ENCODE measurements at regions not wholly inside any gene's neighbourhood (a gene's known extent, or its start where the extent isn't known, plus 50 kb on each side); places are given as distances from the start of the nearest gene placed in this dataset.
A peak's percentile ranks its signal among the peaks of the same experiment; 100 is the strongest.

DNA sequence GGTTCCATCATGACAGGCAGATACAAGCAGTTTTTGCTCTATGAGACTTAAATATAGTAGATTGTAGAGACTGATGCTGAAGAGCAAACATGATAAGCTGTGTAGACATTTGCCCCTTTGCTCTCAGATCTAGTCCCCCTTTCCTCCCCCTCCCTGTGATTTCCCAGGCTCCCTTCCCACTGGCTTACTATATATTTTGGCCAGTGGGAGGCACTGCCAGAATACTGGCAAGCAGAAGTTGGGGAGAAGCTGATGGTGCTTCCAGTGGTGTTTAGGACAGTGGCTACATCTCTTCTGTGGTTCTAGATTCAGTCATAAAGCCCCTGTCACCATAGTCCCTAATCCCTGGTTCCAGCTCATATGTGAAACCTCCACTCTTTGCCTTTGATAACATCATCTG is 156.1 kb upstream of the STEAP4 start:
- no peak overlapping the region for H3K4me3 ChIP-seq (ENCODE audit: low read length)
- TF ChIP-seq, protein P1, sequence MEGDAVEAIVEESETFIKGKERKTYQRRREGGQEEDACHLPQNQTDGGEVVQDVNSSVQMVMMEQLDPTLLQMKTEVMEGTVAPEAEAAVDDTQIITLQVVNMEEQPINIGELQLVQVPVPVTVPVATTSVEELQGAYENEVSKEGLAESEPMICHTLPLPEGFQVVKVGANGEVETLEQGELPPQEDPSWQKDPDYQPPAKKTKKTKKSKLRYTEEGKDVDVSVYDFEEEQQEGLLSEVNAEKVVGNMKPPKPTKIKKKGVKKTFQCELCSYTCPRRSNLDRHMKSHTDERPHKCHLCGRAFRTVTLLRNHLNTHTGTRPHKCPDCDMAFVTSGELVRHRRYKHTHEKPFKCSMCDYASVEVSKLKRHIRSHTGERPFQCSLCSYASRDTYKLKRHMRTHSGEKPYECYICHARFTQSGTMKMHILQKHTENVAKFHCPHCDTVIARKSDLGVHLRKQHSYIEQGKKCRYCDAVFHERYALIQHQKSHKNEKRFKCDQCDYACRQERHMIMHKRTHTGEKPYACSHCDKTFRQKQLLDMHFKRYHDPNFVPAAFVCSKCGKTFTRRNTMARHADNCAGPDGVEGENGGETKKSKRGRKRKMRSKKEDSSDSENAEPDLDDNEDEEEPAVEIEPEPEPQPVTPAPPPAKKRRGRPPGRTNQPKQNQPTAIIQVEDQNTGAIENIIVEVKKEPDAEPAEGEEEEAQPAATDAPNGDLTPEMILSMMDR (IDR thresholded peaks at IDR 0.05; ENCODE audit: insufficient read depth, low read depth, low read length, missing control alignments) = no peak
- DNase-seq (ENCODE audit: low read depth) = no peak

DNA sequence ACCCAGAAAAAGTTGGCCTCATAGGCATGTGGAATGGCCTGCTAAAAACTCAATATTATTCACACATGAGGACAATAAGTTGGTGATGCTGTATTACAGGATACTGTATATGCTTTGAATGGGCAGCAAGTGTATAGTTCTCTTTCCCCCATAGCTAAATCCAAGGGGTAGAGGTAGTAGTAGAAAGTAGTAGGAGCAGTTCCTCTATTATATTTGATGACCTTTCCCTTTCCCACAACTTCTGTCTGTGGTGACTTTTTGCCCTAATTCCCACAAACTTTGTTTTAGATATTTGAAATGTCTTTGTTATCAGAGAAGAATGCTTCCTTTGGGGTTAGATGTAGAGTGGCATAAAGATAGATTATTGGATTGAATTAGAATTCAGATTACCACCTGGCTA is 154.0 kb upstream of the STEAP4 start:
- no peak for DNase-seq (ENCODE audit: low read depth)
- TF ChIP-seq, protein P1 (IDR thresholded peaks at IDR 0.05; ENCODE audit: insufficient read depth, low read depth, low read length, missing control alignments) = no peak

DNA sequence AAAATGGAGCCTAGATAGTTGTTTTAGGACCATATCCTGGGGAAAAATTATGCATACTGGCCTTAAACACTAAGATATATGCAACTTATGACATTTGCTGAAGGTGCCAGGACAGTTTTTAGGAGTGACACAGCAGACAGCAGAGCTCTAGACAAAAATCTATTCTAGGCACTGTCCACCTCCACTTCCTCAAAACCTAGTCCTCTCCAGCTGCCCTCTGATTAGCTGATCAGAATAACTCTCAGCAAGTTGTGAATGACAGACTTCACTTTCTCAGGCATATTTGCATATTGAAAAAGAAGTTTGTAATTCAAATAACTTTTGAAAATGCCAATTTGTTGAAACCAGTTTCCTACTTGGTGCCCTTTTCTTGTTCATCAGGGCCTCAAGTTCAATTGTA is 152.3 kb upstream of the STEAP4 start:
- TF ChIP-seq, protein P1 (IDR thresholded peaks at IDR 0.05; ENCODE audit: insufficient read depth, low read depth, low read length, missing control alignments) = no peak
- no peak overlapping the region for H3K4me3 ChIP-seq (ENCODE audit: low read length)
- DNase-seq (ENCODE audit: low read depth) = no peak

More for the DNA sequence above, 154.0 kb upstream of the STEAP4 start:
- H3K4me3 ChIP-seq (ENCODE audit: low read length) = no peak overlapping the region

DNA sequence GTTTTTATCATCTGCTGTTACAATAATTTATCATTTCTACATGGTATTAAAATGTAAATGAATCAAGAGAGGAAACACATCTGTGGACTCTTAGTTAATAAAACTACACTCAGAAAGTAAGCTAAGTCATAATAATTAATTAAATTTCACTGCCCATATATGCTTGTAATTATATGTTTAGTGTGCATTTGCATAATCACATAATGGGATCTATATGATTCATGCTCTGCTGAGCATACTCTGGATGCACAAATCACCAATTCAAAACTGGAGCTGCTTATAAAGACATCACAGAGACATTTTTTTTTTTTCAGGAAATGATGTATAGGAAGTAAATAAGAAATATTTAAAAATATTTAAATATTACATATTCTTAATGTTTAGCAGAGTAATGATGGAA is 151.6 kb upstream of the STEAP4 start:
- DNase-seq (ENCODE audit: low read depth) = no peak
- TF ChIP-seq, protein P1 (IDR thresholded peaks at IDR 0.05; ENCODE audit: insufficient read depth, low read depth, low read length, missing control alignments) = no peak
- no peak overlapping the region for H3K4me3 ChIP-seq (ENCODE audit: low read length)

DNA sequence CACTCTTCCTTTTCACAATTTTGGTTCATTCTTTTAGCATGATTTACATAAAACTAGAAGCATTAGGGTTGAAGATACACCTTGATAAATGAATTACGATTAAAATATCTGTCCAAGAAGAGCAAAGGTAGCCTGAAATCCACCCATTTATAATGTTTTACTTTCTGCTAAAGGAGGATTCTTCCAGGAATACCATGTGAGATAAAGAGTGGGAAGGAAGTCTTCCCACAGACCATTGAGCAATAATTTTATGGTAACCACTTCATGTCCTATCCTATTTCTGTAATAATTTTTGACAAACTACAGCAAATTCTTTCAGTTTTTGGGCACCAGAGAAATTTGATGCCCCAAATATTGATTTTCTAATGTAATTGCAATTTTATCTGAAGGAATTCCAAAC is 150.6 kb upstream of the STEAP4 start:
- no peak overlapping the region for H3K4me3 ChIP-seq (ENCODE audit: low read length)
- TF ChIP-seq, protein P1 (IDR thresholded peaks at IDR 0.05; ENCODE audit: insufficient read depth, low read depth, low read length, missing control alignments) = no peak
- no peak for DNase-seq (ENCODE audit: low read depth)

DNA sequence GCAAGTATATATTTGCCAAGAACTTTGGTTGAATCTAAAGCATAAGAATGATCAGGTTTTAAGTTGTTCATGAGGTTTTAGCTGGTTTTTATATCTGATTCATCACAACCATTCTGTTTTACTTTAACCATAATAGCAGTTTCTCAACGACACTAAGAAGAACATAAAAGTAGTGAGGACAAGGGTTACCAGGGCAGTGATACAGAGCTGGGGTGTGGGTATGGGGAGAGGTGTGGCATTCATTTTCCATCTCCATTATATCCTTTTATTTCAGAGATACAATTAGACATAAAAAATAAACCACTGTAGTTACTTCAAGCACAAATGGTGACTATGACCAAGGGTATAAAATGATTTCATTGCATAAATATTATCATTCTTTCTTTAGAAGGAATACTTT is 149.8 kb upstream of the STEAP4 start:
- DNase-seq (ENCODE audit: low read depth) = no peak
- no peak overlapping the region for H3K4me3 ChIP-seq (ENCODE audit: low read length)
- TF ChIP-seq, protein P1 (IDR thresholded peaks at IDR 0.05; ENCODE audit: insufficient read depth, low read depth, low read length, missing control alignments) = no peak

DNA sequence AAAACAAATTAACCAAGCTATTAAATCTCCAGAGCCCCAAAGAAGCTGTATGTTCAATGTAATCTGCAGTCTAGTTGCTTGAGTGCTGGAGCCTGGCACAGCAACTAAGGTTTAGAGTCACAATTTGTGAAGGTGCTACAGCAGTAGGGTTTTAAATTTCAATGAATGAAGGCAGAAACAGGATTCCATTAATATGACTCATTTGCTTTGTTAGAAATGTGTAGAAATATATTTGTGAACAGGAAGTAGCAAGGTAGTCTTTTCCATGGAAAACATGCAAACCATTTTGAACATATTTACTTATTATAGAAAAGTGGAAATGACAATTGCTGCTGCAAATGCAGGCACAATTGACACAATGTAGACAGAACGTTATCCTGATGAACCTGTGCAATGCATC is 149.0 kb upstream of the STEAP4 start:
- TF ChIP-seq, protein P1 (IDR thresholded peaks at IDR 0.05; ENCODE audit: insufficient read depth, low read depth, low read length, missing control alignments) = no peak
- no peak overlapping the region for H3K4me3 ChIP-seq (ENCODE audit: low read length)
- DNase-seq (ENCODE audit: low read depth) = peak; percentile 44

Measured in epithelial cell of esophagus (primary cell).